Mammary epithelial cell (primary cell): ENCODE measurements at regions not wholly inside any gene's neighbourhood (a gene's known extent, or its start where the extent isn't known, plus 50 kb on each side); places are given as distances from the start of the nearest gene placed in this dataset.

ENCODE experiments used
- CTCF ChIP-seq, 2 donors: IDR thresholded peaks in 1 of 2; conservative IDR thresholded peaks in 1 of 2; 2 replicates each; pipeline ENCODE4 v1.5.1; 2011 to 2012; ENCODE audit warnings: inconsistent platforms in 2 of 2, low read length in 2 of 2, mild to moderate bottlenecking in 2 of 2, control low read depth in 1 of 2, low read depth in 1 of 2; ENCODE audit not compliant: insufficient read depth in 1 of 2; ENCODE audit errors: extremely low read depth in 1 of 2
- EZH2 ChIP-seq: IDR thresholded peaks from 2 replicates; pipeline ENCODE4 v1.6.1; 2012; ENCODE audit warnings: low read length, inconsistent platforms, borderline replicate concordance

GRCh38 chr2:129179199-129179598 lies 800.3 kb upstream of the RAB6C start:
- no peak for TF ChIP-seq CTCF (conservative IDR thresholded peaks at IDR 0.05 in 1 of 2, IDR thresholded peaks at IDR 0.05 in 1 of 2; ENCODE audit: extremely low read depth in 1 of 2, insufficient read depth in 1 of 2, low read depth in 1 of 2, low read length in 2 of 2)
- no peak for TF ChIP-seq EZH2
